H9 (cell line): ENCODE measurements at regions not wholly inside any gene's neighbourhood (a gene's known extent, or its start where the extent isn't known, plus 50 kb on each side); places are given as distances from the start of the nearest gene placed in this dataset.

ENCODE experiments used
- DNase-seq: peaks from one replicate; pipeline ENCODE4 v3.0.0-alpha.2; 2017
- H2AFZ ChIP-seq: one replicate; pipeline ENCODE4 v1.6.1; 2013; ENCODE audit warnings: mild to moderate bottlenecking, low read length, control low read depth, moderate library complexity
- H2AK5ac ChIP-seq: 2 replicates; pipeline ENCODE4 v1.6.1; 2013; ENCODE audit warnings: low read length, control low read depth, mixed read lengths; ENCODE audit not compliant: insufficient read length
- H2BK120ac ChIP-seq: one replicate; pipeline ENCODE4 v1.6.1; 2013; ENCODE audit warnings: low read depth, mild to moderate bottlenecking, low read length, control low read depth, inconsistent platforms; ENCODE audit not compliant: poor library complexity, severe bottlenecking
- H2BK12ac ChIP-seq: 2 replicates; pipeline ENCODE4 v1.6.1; 2013; ENCODE audit warnings: low read length, control low read depth, mixed read lengths, low read depth; ENCODE audit not compliant: insufficient read length
- H2BK15ac ChIP-seq: 2 replicates; pipeline ENCODE4 v1.6.1; 2013; ENCODE audit warnings: low read depth, low read length, control low read depth
- H2BK20ac ChIP-seq: one replicate; pipeline ENCODE4 v1.6.1; 2013; ENCODE audit warnings: low read depth, mild to moderate bottlenecking, low read length, control low read depth, inconsistent platforms; ENCODE audit not compliant: poor library complexity, severe bottlenecking
- H2BK5ac ChIP-seq: 2 replicates; pipeline ENCODE4 v1.6.1; 2013; ENCODE audit warnings: low read length, control low read depth, mixed read lengths; ENCODE audit not compliant: insufficient read length
- H3K14ac ChIP-seq: 2 replicates; pipeline ENCODE4 v1.6.1; 2013; ENCODE audit warnings: low read length, control low read depth; ENCODE audit not compliant: insufficient read depth
- H3K18ac ChIP-seq: 2 replicates; pipeline ENCODE4 v1.6.1; 2013; ENCODE audit warnings: low read depth, mild to moderate bottlenecking, mixed read lengths, low read length, control low read depth; ENCODE audit not compliant: insufficient read length
- H3K23ac ChIP-seq: 2 replicates; pipeline ENCODE4 v1.6.1; 2013; ENCODE audit warnings: low read length, control low read depth, mixed read lengths, low read depth; ENCODE audit not compliant: insufficient read length
- H3K23me2 ChIP-seq: 2 replicates; pipeline ENCODE4 v1.6.1; 2013; ENCODE audit warnings: low read depth, mild to moderate bottlenecking, mixed read lengths, low read length, control low read depth; ENCODE audit not compliant: insufficient read length, poor library complexity, severe bottlenecking
- H3K27ac ChIP-seq: 2 replicates; pipeline ENCODE4 v1.5.1; 2013; ENCODE audit warnings: low read length, control low read depth, mixed read lengths, low read depth; ENCODE audit not compliant: insufficient read length
- H3K27me3 ChIP-seq: 2 replicates; pipeline ENCODE4 v1.6.1; 2013; ENCODE audit warnings: low read length, control low read depth, inconsistent platforms; ENCODE audit not compliant: insufficient read depth
- H3K4ac ChIP-seq: 2 replicates; pipeline ENCODE4 v1.6.1; 2013; ENCODE audit warnings: low read depth, mild to moderate bottlenecking, control low read depth, inconsistent platforms, low read length, moderate library complexity
- H3K4me1 ChIP-seq: 2 replicates; pipeline ENCODE4 v1.6.1; 2013; ENCODE audit warnings: low read length, control low read depth, inconsistent platforms; ENCODE audit not compliant: insufficient read depth
- H3K4me2 ChIP-seq: 2 replicates; pipeline ENCODE4 v1.6.1; 2013; ENCODE audit warnings: low read length, control low read depth, mixed read lengths; ENCODE audit not compliant: insufficient read length, insufficient read depth
- H3K56ac ChIP-seq: 2 replicates; pipeline ENCODE4 v1.6.1; 2013; ENCODE audit warnings: low read depth, mild to moderate bottlenecking, mixed read lengths, low read length, control low read depth; ENCODE audit not compliant: insufficient read length
- H3K79me1 ChIP-seq: 2 replicates; pipeline ENCODE4 v1.6.1; 2013; ENCODE audit warnings: low read depth, mild to moderate bottlenecking, moderate library complexity, low read length, control low read depth, inconsistent platforms; ENCODE audit not compliant: insufficient read depth, poor library complexity, severe bottlenecking
- H3K79me2 ChIP-seq: 2 replicates; pipeline ENCODE4 v1.6.1; 2013; ENCODE audit warnings: low read length, control low read depth, inconsistent platforms; ENCODE audit not compliant: insufficient read depth
- H3K9ac ChIP-seq: 2 replicates; pipeline ENCODE4 v1.6.1; 2013; ENCODE audit warnings: low read length, control low read depth, mixed read lengths; ENCODE audit not compliant: insufficient read length; ENCODE audit errors: extremely low read depth
- H3K9me3 ChIP-seq: one replicate; pipeline ENCODE4 v1.6.1; 2013; ENCODE audit warnings: low read depth, low read length, inconsistent platforms; ENCODE audit not compliant: control insufficient read depth
- H3T11ph ChIP-seq: one replicate; pipeline ENCODE4 v1.6.1; 2013; ENCODE audit warnings: mild to moderate bottlenecking, low read length, control low read depth, inconsistent platforms
- H4K20me1 ChIP-seq: one replicate; pipeline ENCODE4 v1.6.1; 2013; ENCODE audit not compliant: control insufficient read depth, insufficient read length, insufficient read depth
- H4K5ac ChIP-seq: 2 replicates; pipeline ENCODE4 v1.6.1; 2013; ENCODE audit warnings: low read depth, mild to moderate bottlenecking, mixed read lengths, low read length, control low read depth; ENCODE audit not compliant: insufficient read length
- H4K8ac ChIP-seq: replicated peaks from 2 replicates; pipeline ENCODE4 v1.6.1; 2013; ENCODE audit warnings: low read length, control low read depth, mixed read lengths, low read depth; ENCODE audit not compliant: insufficient read length
- H4K91ac ChIP-seq: 2 replicates; pipeline ENCODE4 v1.6.1; 2013; ENCODE audit warnings: low read depth, mild to moderate bottlenecking, moderate library complexity, mixed read lengths, low read length, control low read depth; ENCODE audit not compliant: insufficient read length
- H3K27ac Mint-ChIP-seq, 3 experiments: 2 replicates in 2 of 3; 3 replicates in 1 of 3; pipeline ENCODE4 v1.8.0; 2020 to 2021; ENCODE audit warnings: mixed read lengths in 3 of 3, mild to moderate bottlenecking in 1 of 3, moderate library complexity in 1 of 3
- H3K27me3 Mint-ChIP-seq: 2 replicates; pipeline ENCODE4 v1.8.0; 2021; ENCODE audit warnings: low read depth, mild to moderate bottlenecking, moderate library complexity, mixed read lengths
- H3K36me3 Mint-ChIP-seq, 3 experiments: 2 replicates in 2 of 3; 3 replicates in 1 of 3; pipeline ENCODE4 v1.8.0; 2020 to 2021; ENCODE audit warnings: low read depth in 3 of 3, mixed read lengths in 3 of 3; ENCODE audit not compliant: insufficient read depth in 1 of 3
- H3K4me1 Mint-ChIP-seq, 2 experiments: 2 replicates each; pipeline ENCODE4 v1.8.0; 2020; ENCODE audit warnings: mixed read lengths in 2 of 2
- H3K4me3 Mint-ChIP-seq, 2 experiments: 2 replicates in 1 of 2; 3 replicates in 1 of 2; pipeline ENCODE4 v1.8.0; 2020 to 2021; ENCODE audit warnings: mild to moderate bottlenecking in 2 of 2, mixed read lengths in 2 of 2, moderate library complexity in 1 of 2
- H3K9me3 Mint-ChIP-seq, 2 experiments: 2 replicates in 1 of 2; 3 replicates in 1 of 2; pipeline ENCODE4 v1.8.0; 2020; ENCODE audit warnings: mild to moderate bottlenecking in 2 of 2, mixed read lengths in 2 of 2, moderate library complexity in 1 of 2
- WGBS: extraction: QIAGEN DNeasy Blood & Tissue Kit; methylation state at CpG from one replicate; pipeline ENCODE4 v1.1.7; 2013; ENCODE audit warnings: missing lambda C conversion rate, low lambda C conversion rate, mixed read lengths; ENCODE audit not compliant: insufficient read length; ENCODE audit errors: extremely low coverage; 5-methylcytosine and 5-hydroxymethylcytosine counted together
- TF ChIP-seq, protein P1 (sequence below): fragments of 200-600 bp; sonication (generic); conservative IDR thresholded peaks from 3 replicates; pipeline ENCODE4 v1.8.0; 2021; ENCODE audit warnings: antibody characterized with exemption, mild to moderate bottlenecking

DNA sequence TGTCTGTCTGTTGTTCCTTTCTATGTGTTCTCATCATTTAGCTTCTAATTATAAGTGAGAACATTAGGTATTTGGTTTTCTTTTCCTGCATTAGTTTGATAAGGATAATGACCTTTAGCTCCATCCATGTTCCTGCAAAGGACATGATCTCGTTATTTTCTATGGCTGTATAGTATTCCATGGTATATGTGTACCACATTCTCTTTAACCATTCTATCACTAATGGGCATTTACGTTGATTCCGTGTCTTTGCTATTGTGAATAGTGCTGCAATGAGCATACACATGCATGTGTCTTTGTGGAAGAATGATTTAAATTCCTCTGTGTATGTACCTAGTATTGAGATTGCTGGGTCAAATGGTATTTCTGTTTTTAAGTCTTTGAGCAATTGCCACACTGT is 1799.7 kb downstream of the SLITRK5 start:
- no peak overlapping the region for H2AFZ ChIP-seq
- no peak overlapping the region for H3K56ac ChIP-seq
- H4K8ac ChIP-seq: no peak overlapping the region
- no peak overlapping the region for H3K9ac ChIP-seq
- no peak overlapping the region for H2AK5ac ChIP-seq
- no peaks in the 10 kb centered on the region for H3K79me1 ChIP-seq
- no peaks in the 10 kb centered on the region for H3K27me3 ChIP-seq
- H2BK5ac ChIP-seq: no peak overlapping the region
- TF ChIP-seq, protein P1, sequence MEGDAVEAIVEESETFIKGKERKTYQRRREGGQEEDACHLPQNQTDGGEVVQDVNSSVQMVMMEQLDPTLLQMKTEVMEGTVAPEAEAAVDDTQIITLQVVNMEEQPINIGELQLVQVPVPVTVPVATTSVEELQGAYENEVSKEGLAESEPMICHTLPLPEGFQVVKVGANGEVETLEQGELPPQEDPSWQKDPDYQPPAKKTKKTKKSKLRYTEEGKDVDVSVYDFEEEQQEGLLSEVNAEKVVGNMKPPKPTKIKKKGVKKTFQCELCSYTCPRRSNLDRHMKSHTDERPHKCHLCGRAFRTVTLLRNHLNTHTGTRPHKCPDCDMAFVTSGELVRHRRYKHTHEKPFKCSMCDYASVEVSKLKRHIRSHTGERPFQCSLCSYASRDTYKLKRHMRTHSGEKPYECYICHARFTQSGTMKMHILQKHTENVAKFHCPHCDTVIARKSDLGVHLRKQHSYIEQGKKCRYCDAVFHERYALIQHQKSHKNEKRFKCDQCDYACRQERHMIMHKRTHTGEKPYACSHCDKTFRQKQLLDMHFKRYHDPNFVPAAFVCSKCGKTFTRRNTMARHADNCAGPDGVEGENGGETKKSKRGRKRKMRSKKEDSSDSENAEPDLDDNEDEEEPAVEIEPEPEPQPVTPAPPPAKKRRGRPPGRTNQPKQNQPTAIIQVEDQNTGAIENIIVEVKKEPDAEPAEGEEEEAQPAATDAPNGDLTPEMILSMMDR: no peak
- H2BK120ac ChIP-seq: no peak overlapping the region
- H3K27ac Mint-ChIP-seq: no peak overlapping the region
- H2BK15ac ChIP-seq: no peak overlapping the region
- H2BK20ac ChIP-seq: no peak overlapping the region
- no peak overlapping the region for H3K27ac ChIP-seq
- peaks cover 8 to 10% of the 10 kb centered on the region in 2 experiments for H3K4me1 Mint-ChIP-seq
- no peaks in the 10 kb centered on the region for H4K20me1 ChIP-seq
- no peaks in the 10 kb centered on the region for H3K79me2 ChIP-seq
- H3K18ac ChIP-seq: no peak overlapping the region
- H3K27me3 Mint-ChIP-seq: no peaks in the 10 kb centered on the region
- H3K4me1 ChIP-seq: no peaks in the 10 kb centered on the region
- H3K9me3 Mint-ChIP-seq: peaks cover 21 to 24% of the 10 kb centered on the region in 2 experiments
- no CpG with 5 or more reads among the region's 3 CpGs for WGBS
- no peak overlapping the region for H3K4me3 Mint-ChIP-seq
- no peak overlapping the region for H4K91ac ChIP-seq
- H3K4ac ChIP-seq: no peak overlapping the region
- no peak overlapping the region for H2BK12ac ChIP-seq
- H4K5ac ChIP-seq: no peak overlapping the region
- H3K4me2 ChIP-seq: no peak overlapping the region
- H3T11ph ChIP-seq: no peak overlapping the region
- no peaks in the 10 kb centered on the region for H3K9me3 ChIP-seq
- no peaks in the 10 kb centered on the region for H3K23me2 ChIP-seq
- no peak for DNase-seq
- H3K36me3 Mint-ChIP-seq: peaks cover 0 to 18% (median 5%) of the 10 kb centered on the region in 3 experiments; a peak in 3 of 7 replicates
- H3K23ac ChIP-seq: no peak overlapping the region
- H3K14ac ChIP-seq: no peak overlapping the region
